ENCODE measurements at regions not wholly inside any gene's neighbourhood (a gene's known extent, or its start where the extent isn't known, plus 50 kb on each side); places are given as distances from the start of the nearest gene placed in this dataset.

- no peaks in the 10 kb centered on the region for H3K79me2 ChIP-seq (replicated peaks; ENCODE audit: insufficient read depth)
- Mint-ChIP-seq H3K27me3 (ENCODE audit: insufficient read depth, low read depth, poor library complexity) (no peaks in the 10 kb centered on the region), H3K36me3 (ENCODE audit: low read depth) (no peaks in the 10 kb centered on the region), H3K27ac (no peak overlapping the region), H3K4me3 (no peak overlapping the region), H3K4me1 (peaks cover 6% of the 10 kb centered on the region; the same call in 2 of the 3 replicates), H3K9me3 (no peaks in the 10 kb centered on the region)
- no peak for TF ChIP-seq CTCF (conservative IDR thresholded peaks at IDR 0.05; ENCODE audit: low read depth in 2 of 2)
- TF ChIP-seq JUNB (IDR thresholded peaks at IDR 0.05; ENCODE audit: unreplicated experiment), result no peak
- no peak for TF ChIP-seq ZNF462 (CRISPR knock-in tag; IDR thresholded peaks at IDR 0.05)
- TF ChIP-seq ZNF331 (CRISPR knock-in tag; IDR thresholded peaks at IDR 0.05; ENCODE audit: low read depth), result no peak
- TF ChIP-seq NANOG (IDR thresholded peaks at IDR 0.05; ENCODE audit: borderline replicate concordance), result no peak
- TF ChIP-seq ETS1 (IDR thresholded peaks at IDR 0.05), result no peak
- TF ChIP-seq EZH2 (IDR thresholded peaks at IDR 0.05; ENCODE audit: low read depth, unreplicated experiment), result no peak
- no peak for TF ChIP-seq POLR2AphosphoS5 (IDR thresholded peaks at IDR 0.05; ENCODE audit: low read depth)
- TF ChIP-seq ZNF114 (CRISPR knock-in tag; IDR thresholded peaks at IDR 0.05), result no peak
- no peak for TF ChIP-seq CREB1 (CRISPR knock-in tag; IDR thresholded peaks at IDR 0.05; ENCODE audit: low read depth)
- DNase-seq (ENCODE audit: low spot score) (no peak), ATAC-seq (no peak)
- no peaks in the 10 kb centered on the region for H3K4me1 ChIP-seq (ENCODE audit: insufficient read depth)
- no peaks in the 10 kb centered on the region for H3K27me3 ChIP-seq (ENCODE audit: insufficient read depth)
- H4K20me1 ChIP-seq (replicated peaks; ENCODE audit: insufficient read depth), result no peaks in the 10 kb centered on the region
- no peak overlapping the region for H2AFZ ChIP-seq
- no peaks in the 10 kb centered on the region for H3F3A ChIP-seq (replicated peaks; ENCODE audit: low read depth)
- no peak overlapping the region for H3K4me3 ChIP-seq
- H3K36me3 ChIP-seq (ENCODE audit: insufficient read depth), result no peaks in the 10 kb centered on the region
- no peaks in the 10 kb centered on the region for H3K9me2 ChIP-seq (ENCODE audit: insufficient read depth)
- H3K27ac ChIP-seq (ENCODE audit: low read depth), result no peak overlapping the region
- no peak overlapping the region for H3K4me2 ChIP-seq
Observed at GRCh38 chr14:85280074-85280473, 249.9 kb upstream of the FLRT2 start.

All from GM23338 (cell line).